ENCODE measurements at regions not wholly inside any gene's neighbourhood (a gene's known extent, or its start where the extent isn't known, plus 50 kb on each side); places are given as distances from the start of the nearest gene placed in this dataset.
"Not testable (repeated sequence)": the region's sequence is repeated elsewhere in the genome, so short reads cannot be mapped to it uniquely, and the experiment has no call there.

GRCh38 chr18:64695851-64696553 lies 547.1 kb upstream of the LINC00305 start:
- no peaks in the 10 kb centered on the region for H3K36me3 Mint-ChIP-seq
- no peaks in the 10 kb centered on the region for H3K4me1 Mint-ChIP-seq
- DNase-seq: no peak
- H3K27me3 Mint-ChIP-seq (ENCODE audit: low read depth in 3 of 3): no peaks in the 10 kb centered on the region
- peaks cover 2 to 48% (median 11%) of the 10 kb centered on the region in 6 donors for H3K9me3 Mint-ChIP-seq
- H3K27ac Mint-ChIP-seq: no peak overlapping the region
- no peak overlapping the region for H3K4me3 Mint-ChIP-seq

- Mint-ChIP-seq H3K36me3 (no peaks in the 10 kb centered on the region), H3K4me1 (no peaks in the 10 kb centered on the region), H3K27ac (no peak overlapping the region), H3K4me3 (no peak overlapping the region), H3K9me3 (peaks cover 3 to 49% (median 14%) of the 10 kb centered on the region in 6 donors), H3K27me3 (ENCODE audit: low read depth in 3 of 3) (no peaks in the 10 kb centered on the region)
- DNase-seq: no peak
Observed at GRCh38 chr18:64693766-64694165, 544.9 kb upstream of the LINC00305 start.

DNA sequence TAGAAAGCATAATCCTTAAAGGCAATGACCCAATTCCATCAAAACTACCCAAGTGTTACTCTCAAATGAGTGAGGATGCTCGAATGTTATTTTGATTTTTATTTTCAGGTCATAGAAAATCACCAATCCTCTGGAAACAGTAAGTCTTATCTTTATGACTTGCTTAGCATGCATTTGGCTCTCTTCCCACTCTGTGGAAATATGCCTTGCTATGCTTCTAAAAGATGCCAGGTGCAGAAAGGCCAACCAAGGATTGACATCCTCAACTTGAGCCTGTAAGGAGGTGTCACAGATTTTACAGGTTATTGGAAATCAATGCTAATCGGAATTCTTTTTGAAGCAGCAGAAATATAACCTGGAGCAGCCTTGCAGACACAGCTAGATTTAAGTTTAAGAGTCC lies 543.9 kb upstream of the LINC00305 start:
- no peak for DNase-seq
- Mint-ChIP-seq H3K27me3 (ENCODE audit: low read depth in 3 of 3) (no peaks in the 10 kb centered on the region), H3K36me3 (no peaks in the 10 kb centered on the region), H3K4me3 (no peak overlapping the region), H3K9me3 (peaks cover 3 to 51% (median 16%) of the 10 kb centered on the region in 6 donors), H3K27ac (no peak overlapping the region), H3K4me1 (no peaks in the 10 kb centered on the region)

GRCh38 chr18:64679121-64679520 lies 530.2 kb upstream of the LINC00305 start:
- Mint-ChIP-seq H3K4me1 (no peaks in the 10 kb centered on the region), H3K9me3 (peaks cover 7 to 45% (median 25%) of the 10 kb centered on the region in 6 donors), H3K4me3 (no peak overlapping the region), H3K36me3 (no peaks in the 10 kb centered on the region), H3K27me3 (ENCODE audit: low read depth in 3 of 3) (no peaks in the 10 kb centered on the region), H3K27ac (no peak overlapping the region)
- DNase-seq: no peak

- H3K9me3 Mint-ChIP-seq: peaks cover 9 to 45% (median 22%) of the 10 kb centered on the region in 6 donors
- no peaks in the 10 kb centered on the region for H3K36me3 Mint-ChIP-seq
- H3K27me3 Mint-ChIP-seq (ENCODE audit: low read depth in 3 of 3): no peaks in the 10 kb centered on the region
- no peak overlapping the region for H3K27ac Mint-ChIP-seq
- no peak for DNase-seq
- H3K4me1 Mint-ChIP-seq: no peaks in the 10 kb centered on the region
- H3K4me3 Mint-ChIP-seq: no peak overlapping the region
Observed at GRCh38 chr18:64678048-64678447, 529.2 kb upstream of the LINC00305 start.

- Mint-ChIP-seq H3K27ac (no peak overlapping the region), H3K36me3 (no peaks in the 10 kb centered on the region), H3K4me3 (no peak overlapping the region), H3K4me1 (no peaks in the 10 kb centered on the region), H3K9me3 (peaks cover 4 to 32% (median 22%) of the 10 kb centered on the region in 6 donors), H3K27me3 (ENCODE audit: low read depth in 3 of 3) (no peaks in the 10 kb centered on the region)
- DNase-seq: no peak
Observed at GRCh38 chr18:64674694-64675093, 525.8 kb upstream of the LINC00305 start.

DNA sequence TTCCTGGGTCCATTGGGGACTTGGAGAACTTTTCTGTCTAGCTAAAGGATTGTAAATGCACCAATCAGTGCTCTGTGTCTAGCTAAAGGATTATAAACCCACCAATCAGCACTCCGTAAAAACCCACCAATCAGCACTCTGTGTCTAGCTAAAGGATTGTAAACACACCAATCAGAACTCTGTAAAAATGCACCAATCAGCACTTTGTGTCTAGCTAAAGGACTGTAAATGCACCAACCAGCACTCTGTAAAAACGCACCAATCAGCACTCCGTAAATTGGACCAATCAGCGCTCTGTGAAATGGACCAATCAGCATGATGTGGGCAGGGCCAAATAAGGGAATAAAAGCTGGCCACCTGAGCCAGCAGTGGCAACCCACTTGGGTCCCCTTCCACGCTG lies 522.4 kb upstream of the LINC00305 start:
- not testable (repeated sequence) for H3K36me3 Mint-ChIP-seq; H3K27ac Mint-ChIP-seq; H3K4me3 Mint-ChIP-seq; H3K4me1 Mint-ChIP-seq; DNase-seq; H3K27me3 Mint-ChIP-seq (ENCODE audit: low read depth in 3 of 3)
- peaks cover 4 to 49% (median 27%) of the 10 kb centered on the region in 6 donors for H3K9me3 Mint-ChIP-seq

GRCh38 chr18:64668461-64668962 lies 519.6 kb upstream of the LINC00305 start:
- no peaks in the 10 kb centered on the region for H3K4me1 Mint-ChIP-seq
- H3K36me3 Mint-ChIP-seq: no peaks in the 10 kb centered on the region
- no peak for DNase-seq
- H3K27ac Mint-ChIP-seq: no peak overlapping the region
- H3K27me3 Mint-ChIP-seq (ENCODE audit: low read depth in 3 of 3): no peaks in the 10 kb centered on the region
- H3K4me3 Mint-ChIP-seq: no peak overlapping the region
- H3K9me3 Mint-ChIP-seq: peaks cover 2 to 30% (median 20%) of the 10 kb centered on the region in 6 donors

- Mint-ChIP-seq H3K4me1 (no peaks in the 10 kb centered on the region), H3K4me3 (no peak overlapping the region)
Observed at GRCh38 chr18:64663086-64663485, 514.2 kb upstream of the LINC00305 start.

GRCh38 chr18:64659196-64659595 lies 510.3 kb upstream of the LINC00305 start:
- no peak overlapping the region for H3K27ac Mint-ChIP-seq
- no peak overlapping the region for H3K4me3 Mint-ChIP-seq
- H3K9me3 Mint-ChIP-seq: peaks cover 4 to 45% (median 17%) of the 10 kb centered on the region in 6 donors
- no peaks in the 10 kb centered on the region for H3K4me1 Mint-ChIP-seq
- DNase-seq: no peak
- no peaks in the 10 kb centered on the region for H3K27me3 Mint-ChIP-seq (ENCODE audit: low read depth in 3 of 3)
- peaks cover 0 to 4% (median 0%) of the 10 kb centered on the region in 3 donors for H3K36me3 Mint-ChIP-seq

More at GRCh38 chr18:64663086-64663485, 514.2 kb upstream of the LINC00305 start:
- H3K36me3 Mint-ChIP-seq: peaks cover 0 to 4% (median 0%) of the 10 kb centered on the region in 3 donors
- no peak for DNase-seq
- peaks cover 4 to 49% (median 17%) of the 10 kb centered on the region in 6 donors for H3K9me3 Mint-ChIP-seq
- no peaks in the 10 kb centered on the region for H3K27me3 Mint-ChIP-seq (ENCODE audit: low read depth in 3 of 3)
- H3K27ac Mint-ChIP-seq: no peak overlapping the region

GRCh38 chr18:64653068-64653467 lies 504.2 kb upstream of the LINC00305 start:
- Mint-ChIP-seq H3K4me3 (no peak overlapping the region), H3K36me3 (peaks cover 0 to 3% (median 0%) of the 10 kb centered on the region in 3 donors), H3K27ac (no peak overlapping the region), H3K9me3 (peaks cover 3 to 25% (median 16%) of the 10 kb centered on the region in 6 donors), H3K4me1 (no peaks in the 10 kb centered on the region), H3K27me3 (ENCODE audit: low read depth in 3 of 3) (no peaks in the 10 kb centered on the region)
- DNase-seq: no peak

GRCh38 chr18:64650068-64650467 lies 501.2 kb upstream of the LINC00305 start:
- H3K9me3 Mint-ChIP-seq: peaks cover 7 to 28% (median 19%) of the 10 kb centered on the region in 6 donors
- no peak overlapping the region for H3K27ac Mint-ChIP-seq
- no peak for DNase-seq
- peaks cover 0 to 3% (median 0%) of the 10 kb centered on the region in 3 donors for H3K36me3 Mint-ChIP-seq
- no peak overlapping the region for H3K4me3 Mint-ChIP-seq
- no peaks in the 10 kb centered on the region for H3K27me3 Mint-ChIP-seq (ENCODE audit: low read depth in 3 of 3)
- H3K4me1 Mint-ChIP-seq: no peaks in the 10 kb centered on the region

- no peak for DNase-seq
- Mint-ChIP-seq H3K4me1 (no peaks in the 10 kb centered on the region), H3K4me3 (no peak overlapping the region), H3K36me3 (peaks cover 0 to 3% (median 0%) of the 10 kb centered on the region in 3 donors), H3K27ac (no peak overlapping the region), H3K9me3 (peaks cover 5 to 38% (median 20%) of the 10 kb centered on the region in 6 donors), H3K27me3 (ENCODE audit: low read depth in 3 of 3) (no peaks in the 10 kb centered on the region)
Observed at GRCh38 chr18:64645753-64646152, 496.9 kb upstream of the LINC00305 start.

DNA sequence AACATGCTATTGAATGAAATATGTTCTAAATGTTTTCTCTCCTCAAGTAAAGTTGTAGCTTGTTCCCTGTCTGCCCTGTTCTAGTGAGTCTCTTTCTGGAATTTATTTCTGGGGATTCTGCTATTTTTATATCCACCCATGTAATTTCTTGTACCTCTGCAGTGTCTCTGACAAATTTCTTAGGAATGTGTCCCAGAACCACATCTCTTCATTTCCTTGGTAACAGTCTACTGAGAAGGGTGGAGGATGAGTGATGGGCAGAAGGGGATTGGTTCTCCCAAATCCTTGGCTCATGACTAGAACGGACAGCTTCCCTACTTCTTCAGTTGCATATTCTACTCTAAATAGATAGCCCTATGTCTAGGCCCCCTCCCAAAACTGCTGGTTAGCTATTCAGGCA lies 490.6 kb upstream of the LINC00305 start:
- no peak for DNase-seq
- H3K4me3 Mint-ChIP-seq: no peak overlapping the region
- no peaks in the 10 kb centered on the region for H3K27me3 Mint-ChIP-seq (ENCODE audit: low read depth in 3 of 3)
- no peak overlapping the region for H3K27ac Mint-ChIP-seq
- no peaks in the 10 kb centered on the region for H3K4me1 Mint-ChIP-seq
- peaks cover 0 to 3% (median 0%) of the 10 kb centered on the region in 3 donors for H3K36me3 Mint-ChIP-seq
- peaks cover 8 to 55% (median 24%) of the 10 kb centered on the region in 6 donors for H3K9me3 Mint-ChIP-seq
